ENCODE measurements at regions not wholly inside any gene's neighbourhood (a gene's known extent, or its start where the extent isn't known, plus 50 kb on each side); places are given as distances from the start of the nearest gene placed in this dataset.
A peak's percentile ranks its signal among the peaks of the same experiment; 100 is the strongest.

- ChIA-PET CTCF (interaction anchor here (0.8 kb wide), 1 partner anchor 288 kb away, joined by 3 read pairs; no protein-coding TSS in a partner anchor), POLR2A (no interaction called here)
- Mint-ChIP-seq H3K4me1 (no peaks in the 10 kb centered on the region), H3K9me3 (ENCODE audit: low read depth) (no peaks in the 10 kb centered on the region), H3K36me3 (ENCODE audit: low read depth) (no peaks in the 10 kb centered on the region), H3K27me3 (peaks cover 8% of the 10 kb centered on the region), H3K4me3 (no peak overlapping the region), H3K27ac (no peak overlapping the region)
- ATAC-seq (no peak), DNase-seq (no peak)
- intact Hi-C loops (cut with DNase I, micrococcal nuclease) = no loop called here
Observed at GRCh38 chr10:44020322-44021111, 364.4 kb downstream of the CXCL12 start.

GRCh38 chr10:44017483-44018145 is 367.3 kb downstream of the CXCL12 start:
- ATAC-seq (no peak), DNase-seq (no peak)
- POLR2A ChIA-PET = no interaction called here
- peaks cover 3% of the 10 kb centered on the region for H3K27me3 Mint-ChIP-seq
- intact Hi-C loops (cut with DNase I, micrococcal nuclease) = no loop called here
- H3K4me3 Mint-ChIP-seq = no peak overlapping the region
- no peaks in the 10 kb centered on the region for H3K9me3 Mint-ChIP-seq (ENCODE audit: low read depth)
- no peak overlapping the region for H3K27ac Mint-ChIP-seq
- H3K36me3 Mint-ChIP-seq (ENCODE audit: low read depth) = no peaks in the 10 kb centered on the region
- CTCF ChIA-PET = interaction anchor here (0.5 to 1.2 kb wide), 2 partner anchors 118 to 328 kb away, joined by 3 read pairs; no protein-coding TSS in a partner anchor
- H3K4me1 Mint-ChIP-seq = no peaks in the 10 kb centered on the region

- intact Hi-C loops (cut with DNase I, micrococcal nuclease) = no loop called here
- no peak overlapping the region for H3K4me3 Mint-ChIP-seq
- no peaks in the 10 kb centered on the region for H3K4me1 Mint-ChIP-seq
- CTCF ChIA-PET = interaction anchor here (1.2 kb wide), 1 partner anchor 327 kb away, joined by 3 read pairs; no protein-coding TSS in a partner anchor
- ATAC-seq (no peak), DNase-seq (no peak)
- POLR2A ChIA-PET = no interaction called here
- H3K27ac Mint-ChIP-seq = no peak overlapping the region
- no peaks in the 10 kb centered on the region for H3K36me3 Mint-ChIP-seq (ENCODE audit: low read depth)
- no peaks in the 10 kb centered on the region for H3K9me3 Mint-ChIP-seq (ENCODE audit: low read depth)
- H3K27me3 Mint-ChIP-seq = no peaks in the 10 kb centered on the region
Observed at GRCh38 chr10:44016589-44017482, 368.1 kb downstream of the CXCL12 start.

- DNase-seq = no peak
- no peak overlapping the region for H3K4me3 Mint-ChIP-seq
- H3K27ac Mint-ChIP-seq = no peak overlapping the region
- CTCF ChIA-PET = no interaction called here
- no peaks in the 10 kb centered on the region for H3K27me3 Mint-ChIP-seq
- no peaks in the 10 kb centered on the region for H3K36me3 Mint-ChIP-seq (ENCODE audit: low read depth)
- POLR2A ChIA-PET = no interaction called here
- H3K4me1 Mint-ChIP-seq = peaks cover 6% of the 10 kb centered on the region
- no peaks in the 10 kb centered on the region for H3K9me3 Mint-ChIP-seq (ENCODE audit: low read depth)
- intact Hi-C loops (cut with DNase I, micrococcal nuclease) = no loop called here
- no peak for ATAC-seq
Observed at GRCh38 chr10:44015702-44016500, 367.2 kb upstream of the ZNF32 start.

- H3K27me3 Mint-ChIP-seq = no peaks in the 10 kb centered on the region
- no peaks in the 10 kb centered on the region for H3K9me3 Mint-ChIP-seq (ENCODE audit: low read depth)
- no peak overlapping the region for H3K4me3 Mint-ChIP-seq
- no peaks in the 10 kb centered on the region for H3K36me3 Mint-ChIP-seq (ENCODE audit: low read depth)
- ATAC-seq = no peak
- POLR2A ChIA-PET = no interaction called here
- no peak for DNase-seq
- intact Hi-C loops (cut with DNase I, micrococcal nuclease) = no loop called here
- H3K27ac Mint-ChIP-seq = no peak overlapping the region
- peaks cover 8% of the 10 kb centered on the region for H3K4me1 Mint-ChIP-seq
- CTCF ChIA-PET = no interaction called here
Observed at GRCh38 chr10:44014644-44015250, 366.1 kb upstream of the ZNF32 start.

GRCh38 chr10:44013981-44014380 is 365.3 kb upstream of the ZNF32 start:
- no peak overlapping the region for H3K4me3 Mint-ChIP-seq

GRCh38 chr10:44012921-44013320 is 364.2 kb upstream of the ZNF32 start:
- Mint-ChIP-seq H3K4me3 (no peak overlapping the region), H3K36me3 (ENCODE audit: low read depth) (no peaks in the 10 kb centered on the region), H3K27ac (no peak overlapping the region), H3K9me3 (ENCODE audit: low read depth) (no peaks in the 10 kb centered on the region), H3K4me1 (peaks cover 8% of the 10 kb centered on the region), H3K27me3 (no peaks in the 10 kb centered on the region)
- ATAC-seq (no peak), DNase-seq (no peak)
- intact Hi-C loops (cut with DNase I, micrococcal nuclease) = no loop called here
- ChIA-PET POLR2A (no interaction called here), CTCF (interaction anchor here (0.6 kb wide), 1 partner anchor 780 kb away, joined by 4 read pairs; no protein-coding TSS in a partner anchor)

More at GRCh38 chr10:44013981-44014380, 365.3 kb upstream of the ZNF32 start:
- no peak overlapping the region for H3K27ac Mint-ChIP-seq
- no peaks in the 10 kb centered on the region for H3K27me3 Mint-ChIP-seq
- peaks cover 8% of the 10 kb centered on the region for H3K4me1 Mint-ChIP-seq
- ATAC-seq (no peak), DNase-seq (no peak)
- intact Hi-C loops (cut with DNase I, micrococcal nuclease) = no loop called here
- no peaks in the 10 kb centered on the region for H3K36me3 Mint-ChIP-seq (ENCODE audit: low read depth)
- CTCF ChIA-PET = no interaction called here
- no peaks in the 10 kb centered on the region for H3K9me3 Mint-ChIP-seq (ENCODE audit: low read depth)
- POLR2A ChIA-PET = no interaction called here

GRCh38 chr10:44011603-44011981 is 362.9 kb upstream of the ZNF32 start:
- no peaks in the 10 kb centered on the region for H3K36me3 Mint-ChIP-seq (ENCODE audit: low read depth)
- H3K4me3 Mint-ChIP-seq = no peak overlapping the region
- H3K9me3 Mint-ChIP-seq (ENCODE audit: low read depth) = no peaks in the 10 kb centered on the region
- intact Hi-C loops (cut with DNase I, micrococcal nuclease) = no loop called here
- ChIA-PET POLR2A (no interaction called here), CTCF (no interaction called here)
- no peak for ATAC-seq
- no peaks in the 10 kb centered on the region for H3K27me3 Mint-ChIP-seq
- DNase-seq = no peak
- H3K4me1 Mint-ChIP-seq = peaks cover 8% of the 10 kb centered on the region
- no peak overlapping the region for H3K27ac Mint-ChIP-seq

- CTCF ChIA-PET = no interaction called here
- DNase-seq = peak; percentile 56
- peak; percentile 98 for ATAC-seq
- Mint-ChIP-seq H3K4me3 (no peak overlapping the region), H3K27ac (no peak overlapping the region), H3K4me1 (peaks cover 8% of the 10 kb centered on the region), H3K27me3 (no peaks in the 10 kb centered on the region), H3K36me3 (ENCODE audit: low read depth) (no peaks in the 10 kb centered on the region), H3K9me3 (ENCODE audit: low read depth) (no peaks in the 10 kb centered on the region)
- POLR2A ChIA-PET = no interaction called here
- intact Hi-C loops (cut with DNase I, micrococcal nuclease) = no loop called here
Observed at GRCh38 chr10:44010873-44011602, 362.4 kb upstream of the ZNF32 start.

- Mint-ChIP-seq H3K9me3 (ENCODE audit: low read depth) (no peaks in the 10 kb centered on the region), H3K36me3 (ENCODE audit: low read depth) (no peaks in the 10 kb centered on the region), H3K27me3 (no peaks in the 10 kb centered on the region), H3K4me1 (peaks cover 8% of the 10 kb centered on the region), H3K27ac (no peak overlapping the region), H3K4me3 (no peak overlapping the region)
- CTCF ChIA-PET = no interaction called here
- intact Hi-C loops (cut with DNase I, micrococcal nuclease) = no loop called here
- no peak for DNase-seq
- ATAC-seq = no peak
- POLR2A ChIA-PET = no interaction called here
Observed at GRCh38 chr10:44009891-44010632, 361.4 kb upstream of the ZNF32 start.

All from activated CD4-positive, alpha-beta T cell treated with anti-CD3 and anti-CD28 coated beads for 36 hours (primary cell).